ENCODE measurements at regions not wholly inside any gene's neighbourhood (a gene's known extent, or its start where the extent isn't known, plus 50 kb on each side); places are given as distances from the start of the nearest gene placed in this dataset.

GRCh38 chr10:4775808-4776207 is 50.2 kb upstream of the AKR1E2 start:
- no peak for TF ChIP-seq CTCF (IDR thresholded peaks at IDR 0.05; ENCODE audit: low read depth, low read length, missing control alignments)
- H3K4me3 ChIP-seq (ENCODE audit: low read depth, low read length) = no peak overlapping the region
- no peak for DNase-seq (ENCODE audit: low read depth)

GRCh38 chr10:4772202-4772570 is 53.8 kb upstream of the AKR1E2 start:
- H3K4me3 ChIP-seq (ENCODE audit: low read depth, low read length) = no peak overlapping the region

GRCh38 chr10:4771554-4772201 is 54.3 kb upstream of the AKR1E2 start:
- TF ChIP-seq CTCF (IDR thresholded peaks at IDR 0.05; ENCODE audit: low read depth, low read length, missing control alignments) = no peak
- H3K4me3 ChIP-seq (ENCODE audit: low read depth, low read length) = no peak overlapping the region
- DNase-seq (ENCODE audit: low read depth) = no peak

More at GRCh38 chr10:4772202-4772570, 53.8 kb upstream of the AKR1E2 start:
- DNase-seq (ENCODE audit: low read depth) = no peak
- no peak for TF ChIP-seq CTCF (IDR thresholded peaks at IDR 0.05; ENCODE audit: low read depth, low read length, missing control alignments)

GRCh38 chr10:4770801-4771553 is 55.0 kb upstream of the AKR1E2 start:
- no peak overlapping the region for H3K4me3 ChIP-seq (ENCODE audit: low read depth, low read length)
- peak; percentile 3 for TF ChIP-seq CTCF (IDR thresholded peaks at IDR 0.05; ENCODE audit: low read depth, low read length, missing control alignments)
- no peak for DNase-seq (ENCODE audit: low read depth)

GRCh38 chr10:4768416-4768815 is 57.6 kb upstream of the AKR1E2 start:
- no peak for DNase-seq (ENCODE audit: low read depth)
- no peak for TF ChIP-seq CTCF (IDR thresholded peaks at IDR 0.05; ENCODE audit: low read depth, low read length, missing control alignments)
- H3K4me3 ChIP-seq (ENCODE audit: low read depth, low read length) = no peak overlapping the region

- no peak for DNase-seq (ENCODE audit: low read depth)
- peak; percentile 33 for TF ChIP-seq CTCF (IDR thresholded peaks at IDR 0.05; ENCODE audit: low read depth, low read length, missing control alignments)
- no peak overlapping the region for H3K4me3 ChIP-seq (ENCODE audit: low read depth, low read length)
Measured at GRCh38 chr10:4767033-4767814, 58.8 kb upstream of the AKR1E2 start.

Data from GM12864 (cell line).